Smooth muscle cell (in vitro differentiated cells): ENCODE measurements at regions not wholly inside any gene's neighbourhood (a gene's known extent, or its start where the extent isn't known, plus 50 kb on each side); places are given as distances from the start of the nearest gene placed in this dataset.

Experiments
- DNase-seq: peaks from one replicate; lab custom pipeline; 2025; ENCODE audit not compliant: unreplicated experiment; lab: John Stamatoyannopoulos, UW
- H2AFZ ChIP-seq: fragments of 200-600 bp; sonication (generic); 2 replicates; pipeline ENCODE4 v1.6.0; 2016; ENCODE audit warnings: antibody characterized with exemption, low read depth, mild to moderate bottlenecking
- H3F3A ChIP-seq: fragments of 200-600 bp; sonication (generic); 2 replicates; pipeline ENCODE4 v1.6.0; 2017; ENCODE audit warnings: antibody characterized with exemption, low read depth
- H3K27ac ChIP-seq: fragments of 200-600 bp; sonication (generic); 2 replicates; pipeline ENCODE4 v1.5.1; 2016; ENCODE audit warnings: low read depth, mild to moderate bottlenecking
- H3K27me3 ChIP-seq: fragments of 200-600 bp; sonication (generic); 2 replicates; pipeline ENCODE4 v1.6.1; 2016; ENCODE audit warnings: low read depth, mild to moderate bottlenecking
- H3K36me3 ChIP-seq: fragments of 200-600 bp; sonication (generic); 2 replicates; pipeline ENCODE4 v1.5.1; 2016; ENCODE audit warnings: low read depth
- H3K4me1 ChIP-seq: fragments of 200-600 bp; sonication (generic); 2 replicates; pipeline ENCODE4 v1.5.1; 2016; ENCODE audit warnings: low read depth
- H3K4me2 ChIP-seq: fragments of 200-600 bp; sonication (generic); 2 replicates; pipeline ENCODE4 v1.6.0; 2016; ENCODE audit warnings: mild to moderate bottlenecking
- H3K4me3 ChIP-seq: fragments of 200-600 bp; sonication (generic); 2 replicates; pipeline ENCODE4 v1.5.1; 2016; ENCODE audit warnings: mild to moderate bottlenecking
- H3K79me2 ChIP-seq: fragments of 200-600 bp; sonication (generic); 2 replicates; pipeline ENCODE4 v1.6.0; 2016; ENCODE audit warnings: low read depth, mild to moderate bottlenecking
- H3K9ac ChIP-seq: fragments of 200-600 bp; sonication (generic); 2 replicates; pipeline ENCODE4 v1.6.0; 2016; ENCODE audit warnings: low read depth
- H3K9me3 ChIP-seq: fragments of 200-600 bp; sonication (generic); replicated peaks from 2 replicates; pipeline ENCODE4 v1.5.1; 2016; ENCODE audit warnings: low read depth
- H4K20me1 ChIP-seq: fragments of 200-600 bp; sonication (generic); 2 replicates; pipeline ENCODE4 v1.6.0; 2016; ENCODE audit warnings: low read depth
- WGBS: methylation state at CpG from one replicate; pipeline ENCODE4 v1.1.7; 2016; ENCODE audit warnings: low lambda C conversion rate; 5-methylcytosine and 5-hydroxymethylcytosine counted together
- TF ChIP-seq, protein P1 (sequence below): fragments of 200-600 bp; sonication (generic); IDR thresholded peaks from 2 replicates; pipeline ENCODE4 v1.5.1; 2017; ENCODE audit warnings: borderline replicate concordance, mild to moderate bottlenecking, antibody characterized with exemption; ENCODE audit not compliant: insufficient read depth, poor library complexity, severe bottlenecking

GRCh38 chr20:48266571-48266970, 481.3 kb upstream of the SULF2 start:
- 90% methylated on average over 6 of the region's 6 CpGs for WGBS

DNA sequence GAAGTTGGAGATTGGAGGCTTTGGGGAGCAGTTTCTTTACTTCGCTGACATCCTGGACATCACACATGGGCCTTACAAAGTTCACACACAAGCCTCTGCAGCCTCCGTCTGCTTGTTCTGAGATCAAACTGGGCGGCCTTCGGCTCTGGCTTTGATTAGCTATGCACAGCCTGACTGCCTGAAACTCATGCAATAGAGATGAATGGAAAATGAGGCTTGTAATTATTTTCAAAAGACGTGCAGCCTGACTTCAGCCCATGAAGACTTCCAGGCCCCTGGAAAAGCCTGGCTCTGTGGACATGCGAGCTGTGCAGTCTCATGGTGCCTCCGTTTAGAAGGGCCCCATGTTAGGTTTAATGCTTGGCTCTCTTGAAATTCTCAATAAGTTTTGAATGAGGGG, 480.5 kb upstream of the SULF2 start:
- TF ChIP-seq, protein P1, sequence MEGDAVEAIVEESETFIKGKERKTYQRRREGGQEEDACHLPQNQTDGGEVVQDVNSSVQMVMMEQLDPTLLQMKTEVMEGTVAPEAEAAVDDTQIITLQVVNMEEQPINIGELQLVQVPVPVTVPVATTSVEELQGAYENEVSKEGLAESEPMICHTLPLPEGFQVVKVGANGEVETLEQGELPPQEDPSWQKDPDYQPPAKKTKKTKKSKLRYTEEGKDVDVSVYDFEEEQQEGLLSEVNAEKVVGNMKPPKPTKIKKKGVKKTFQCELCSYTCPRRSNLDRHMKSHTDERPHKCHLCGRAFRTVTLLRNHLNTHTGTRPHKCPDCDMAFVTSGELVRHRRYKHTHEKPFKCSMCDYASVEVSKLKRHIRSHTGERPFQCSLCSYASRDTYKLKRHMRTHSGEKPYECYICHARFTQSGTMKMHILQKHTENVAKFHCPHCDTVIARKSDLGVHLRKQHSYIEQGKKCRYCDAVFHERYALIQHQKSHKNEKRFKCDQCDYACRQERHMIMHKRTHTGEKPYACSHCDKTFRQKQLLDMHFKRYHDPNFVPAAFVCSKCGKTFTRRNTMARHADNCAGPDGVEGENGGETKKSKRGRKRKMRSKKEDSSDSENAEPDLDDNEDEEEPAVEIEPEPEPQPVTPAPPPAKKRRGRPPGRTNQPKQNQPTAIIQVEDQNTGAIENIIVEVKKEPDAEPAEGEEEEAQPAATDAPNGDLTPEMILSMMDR, result no peak
- H3K4me3 ChIP-seq, result no peak overlapping the region
- H2AFZ ChIP-seq, result no peak overlapping the region
- H3K27ac ChIP-seq, result no peak overlapping the region
- H3K4me2 ChIP-seq, result no peak overlapping the region
- H3K4me1 ChIP-seq, result no peaks in the 10 kb centered on the region
- no peaks in the 10 kb centered on the region for H3K9me3 ChIP-seq
- no peaks in the 10 kb centered on the region for H4K20me1 ChIP-seq
- H3F3A ChIP-seq, result no peaks in the 10 kb centered on the region
- 55% methylated on average over 7 of the region's 7 CpGs for WGBS
- H3K27me3 ChIP-seq, result no peaks in the 10 kb centered on the region
- no peak overlapping the region for H3K9ac ChIP-seq
- H3K36me3 ChIP-seq, result no peaks in the 10 kb centered on the region
- H3K79me2 ChIP-seq, result no peaks in the 10 kb centered on the region
- DNase-seq, result no peak

More at GRCh38 chr20:48266571-48266970, 481.3 kb upstream of the SULF2 start:
- Histone ChIP-seq H3K27me3 (no peaks in the 10 kb centered on the region), H3K4me1 (no peaks in the 10 kb centered on the region), H3K36me3 (no peaks in the 10 kb centered on the region), H3K9me3 (no peaks in the 10 kb centered on the region), H2AFZ (no peak overlapping the region), H3K79me2 (no peaks in the 10 kb centered on the region), H4K20me1 (no peaks in the 10 kb centered on the region), H3K4me3 (no peak overlapping the region), H3F3A (no peaks in the 10 kb centered on the region), H3K4me2 (no peak overlapping the region), H3K9ac (no peak overlapping the region), H3K27ac (no peak overlapping the region)
- TF ChIP-seq, protein P1, result no peak
- DNase-seq, result no peak

DNA sequence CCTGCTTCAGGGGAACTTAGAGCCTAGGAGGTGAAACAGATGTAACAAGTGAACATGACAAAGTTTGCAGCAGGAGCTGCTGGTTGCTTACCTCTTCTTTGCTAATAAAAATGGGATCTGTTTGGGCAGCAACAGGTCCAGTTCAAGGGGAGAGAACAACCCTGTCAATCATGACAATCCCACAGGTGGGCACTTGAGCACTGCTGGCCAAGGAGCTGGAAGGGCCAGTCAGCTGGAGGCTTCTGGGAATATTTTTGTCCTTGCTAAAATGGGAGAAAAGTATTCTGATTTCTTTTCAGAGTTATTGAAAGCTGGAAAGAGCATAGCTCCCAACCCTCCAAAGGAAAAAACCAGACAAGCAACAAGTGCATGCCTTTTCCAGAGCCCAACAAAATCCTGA, 477.7 kb upstream of the SULF2 start:
- H3K9me3 ChIP-seq, result no peaks in the 10 kb centered on the region

DNA sequence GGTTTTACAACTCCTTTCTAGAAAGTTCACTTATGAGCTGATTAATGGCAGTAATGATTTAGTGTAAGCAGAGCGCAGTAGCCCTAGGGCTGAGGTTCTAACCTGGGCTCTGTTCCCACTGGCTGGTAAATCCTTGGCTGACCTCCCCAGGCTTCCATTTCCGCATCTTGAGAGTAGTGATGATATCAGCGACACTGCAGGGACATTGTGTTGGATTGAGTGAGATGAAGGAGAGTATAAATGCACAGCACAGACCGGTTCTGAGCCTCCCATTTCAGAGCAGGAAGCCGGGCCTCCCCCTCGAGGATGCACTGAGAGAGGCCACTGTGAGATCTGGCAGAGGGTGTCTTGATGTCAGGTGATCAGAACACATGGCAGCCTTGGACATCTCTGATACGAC, 477.2 kb upstream of the SULF2 start:
- H3K27ac ChIP-seq, result no peak overlapping the region
- H4K20me1 ChIP-seq, result no peaks in the 10 kb centered on the region
- no peak overlapping the region for H3K4me3 ChIP-seq
- no peaks in the 10 kb centered on the region for H3F3A ChIP-seq
- TF ChIP-seq, protein P1, result no peak
- H3K27me3 ChIP-seq, result no peaks in the 10 kb centered on the region
- no peaks in the 10 kb centered on the region for H3K9me3 ChIP-seq
- H3K4me2 ChIP-seq, result no peak overlapping the region
- no peak overlapping the region for H3K9ac ChIP-seq
- no peaks in the 10 kb centered on the region for H3K4me1 ChIP-seq
- H3K36me3 ChIP-seq, result no peaks in the 10 kb centered on the region
- no peak overlapping the region for H2AFZ ChIP-seq
- DNase-seq, result no peak
- WGBS, result 95% methylated on average over 7 of the region's 7 CpGs
- H3K79me2 ChIP-seq, result no peaks in the 10 kb centered on the region

More for the DNA sequence above, 477.7 kb upstream of the SULF2 start:
- DNase-seq, result no peak
- Histone ChIP-seq H3F3A (no peaks in the 10 kb centered on the region), H3K4me2 (no peak overlapping the region), H3K9ac (no peak overlapping the region), H3K79me2 (no peaks in the 10 kb centered on the region), H3K4me3 (no peak overlapping the region), H2AFZ (no peak overlapping the region), H3K4me1 (no peaks in the 10 kb centered on the region), H4K20me1 (no peaks in the 10 kb centered on the region), H3K36me3 (no peaks in the 10 kb centered on the region), H3K27ac (no peak overlapping the region), H3K27me3 (no peaks in the 10 kb centered on the region)
- TF ChIP-seq, protein P1, result no peak
